LNCAP (cell line): ENCODE measurements at regions not wholly inside any gene's neighbourhood (a gene's known extent, or its start where the extent isn't known, plus 50 kb on each side); places are given as distances from the start of the nearest gene placed in this dataset.

ENCODE experiments used
- CTCF ChIP-seq: fragments of 450-650 bp; IDR thresholded peaks from 2 replicates; pipeline ENCODE4 v1.5.1; 2017; ENCODE audit warnings: mild to moderate bottlenecking

- TF ChIP-seq CTCF: no peak
Measured at GRCh38 chr2:146701183-146701582, 1143.6 kb upstream of the ACVR2A start.

DNA sequence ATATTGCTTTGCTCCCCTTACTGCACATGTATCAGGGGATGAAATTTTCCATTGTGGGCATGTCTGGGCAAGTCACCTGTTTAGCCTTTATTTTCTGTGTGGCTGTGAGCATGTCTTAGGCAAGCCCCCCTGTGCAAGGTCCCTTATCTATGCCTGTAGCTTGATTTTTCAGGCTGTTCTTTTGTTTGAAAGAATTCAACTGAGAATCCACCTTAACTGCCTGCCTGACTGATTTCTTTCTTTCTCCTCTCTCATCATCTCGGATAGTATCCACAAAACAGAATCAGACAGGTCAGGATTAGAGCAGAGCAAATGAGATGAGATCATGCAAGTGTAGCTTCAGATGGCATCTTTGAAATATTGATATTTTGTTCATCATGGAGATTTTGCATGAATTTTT, 1147.5 kb upstream of the ACVR2A start:
- TF ChIP-seq CTCF: no peak

GRCh38 chr2:146681991-146682390, 1162.8 kb upstream of the ACVR2A start:
- TF ChIP-seq CTCF: no peak

- no peak for TF ChIP-seq CTCF
Measured at GRCh38 chr2:146678516-146678915, 1166.3 kb upstream of the ACVR2A start.

DNA sequence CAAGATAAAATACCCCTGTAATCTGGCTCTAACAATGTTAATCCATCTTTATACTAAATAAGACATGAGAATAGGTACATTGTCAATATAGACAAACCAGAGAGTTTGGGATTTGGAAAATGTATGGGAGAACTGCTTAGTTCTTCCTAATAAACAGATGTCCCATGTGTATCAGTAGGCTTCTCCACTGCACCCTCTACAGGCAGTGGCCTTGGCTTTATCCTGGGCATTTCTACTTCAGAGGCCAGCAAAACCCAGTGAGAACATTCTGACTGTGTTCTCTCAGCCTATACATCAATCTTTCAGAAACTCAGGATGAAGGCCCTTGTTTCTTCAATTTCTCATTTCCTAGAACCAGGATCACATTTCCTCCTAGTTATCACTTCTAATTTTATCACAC, 1167.5 kb upstream of the ACVR2A start:
- no peak for TF ChIP-seq CTCF

DNA sequence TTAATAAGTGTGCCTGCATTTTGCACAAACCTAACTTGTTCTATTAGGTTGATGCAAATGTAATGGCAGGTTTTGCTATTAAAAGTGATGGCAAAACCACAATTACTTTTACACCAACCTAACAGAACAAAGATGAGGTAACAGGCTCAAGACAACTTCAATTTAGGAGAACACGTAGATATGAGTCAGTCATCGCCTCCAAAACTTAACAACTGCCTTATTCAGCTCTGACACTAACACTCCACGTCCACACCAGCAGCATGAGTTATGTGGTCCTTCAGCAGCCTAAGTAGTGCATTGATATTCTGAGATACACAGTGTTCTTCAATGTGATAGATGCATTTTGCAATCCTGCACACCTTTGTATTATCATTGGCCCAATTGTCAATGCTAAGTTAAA, 1175.1 kb upstream of the ACVR2A start:
- TF ChIP-seq CTCF: no peak

DNA sequence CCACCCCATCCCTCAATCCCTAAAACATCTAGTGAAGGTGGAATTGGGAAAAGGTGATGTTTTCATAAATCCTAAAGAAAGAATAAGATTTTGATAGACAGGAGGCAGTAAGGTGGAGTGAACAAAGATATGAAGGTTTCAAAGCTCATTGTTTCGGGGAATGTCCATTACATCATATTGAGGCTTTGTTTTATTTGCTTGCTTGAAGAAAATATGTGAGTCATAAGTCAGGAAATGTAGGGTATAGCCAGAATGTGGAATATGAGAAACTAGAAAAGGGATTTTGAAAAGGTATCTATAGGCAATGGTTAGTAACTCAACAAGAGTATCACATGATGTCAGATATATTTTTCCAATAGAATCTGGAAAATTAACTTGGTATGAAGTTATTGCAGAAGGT, 1178.5 kb upstream of the ACVR2A start:
- TF ChIP-seq CTCF: no peak

DNA sequence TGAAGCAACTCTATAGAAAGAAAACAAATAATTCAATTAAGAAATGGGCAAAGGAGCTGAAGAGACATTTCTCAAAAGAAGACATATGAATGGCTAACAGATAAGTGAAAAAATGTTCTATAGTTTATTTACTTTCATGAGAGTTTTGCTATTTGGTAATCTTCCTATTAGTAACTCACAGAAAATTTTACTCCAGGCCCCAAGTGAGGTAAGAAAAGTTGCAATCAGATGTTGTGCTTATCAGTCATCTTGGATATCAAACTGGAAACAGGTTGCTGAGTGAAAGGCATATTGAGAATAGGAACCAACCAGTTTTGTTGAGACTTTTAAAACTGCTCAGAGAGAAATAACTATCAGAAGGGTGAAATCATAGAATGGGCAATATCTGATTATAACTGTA, 1179.0 kb upstream of the ACVR2A start:
- TF ChIP-seq CTCF: no peak
